ENCODE measurements at regions not wholly inside any gene's neighbourhood (a gene's known extent, or its start where the extent isn't known, plus 50 kb on each side); places are given as distances from the start of the nearest gene placed in this dataset.

DNA sequence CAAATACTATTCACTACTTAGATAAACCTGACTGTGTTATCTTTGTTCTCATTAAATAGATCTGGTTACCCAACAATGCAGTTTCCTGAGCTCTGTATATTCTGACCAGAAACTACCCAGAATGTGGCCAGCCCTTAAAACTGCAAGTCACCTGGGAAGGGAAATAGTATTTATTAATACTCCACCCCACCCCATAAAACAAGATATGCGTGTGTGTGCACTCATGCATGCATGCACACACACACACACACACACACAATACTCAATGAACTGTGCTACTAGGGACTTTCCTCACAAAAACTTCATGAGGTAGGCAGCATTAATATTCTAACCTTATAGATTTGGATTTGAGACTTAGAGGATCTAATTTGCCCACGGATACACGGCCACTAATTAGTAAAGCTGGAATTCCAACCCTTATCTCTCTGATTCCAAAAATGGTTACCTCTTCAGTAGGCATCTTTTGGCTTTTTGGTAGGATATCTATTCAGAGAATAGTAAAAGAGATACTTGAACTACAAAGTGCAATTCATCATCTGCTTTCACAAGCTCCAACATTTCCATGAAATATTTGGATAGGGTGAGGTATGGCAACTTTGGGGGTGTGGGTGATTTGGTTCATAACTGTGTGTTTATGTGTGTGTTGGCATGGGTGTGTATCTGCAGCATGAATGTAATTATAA, 197.0 kb upstream of the CFAP20DC start:
- TF ChIP-seq, protein P1, sequence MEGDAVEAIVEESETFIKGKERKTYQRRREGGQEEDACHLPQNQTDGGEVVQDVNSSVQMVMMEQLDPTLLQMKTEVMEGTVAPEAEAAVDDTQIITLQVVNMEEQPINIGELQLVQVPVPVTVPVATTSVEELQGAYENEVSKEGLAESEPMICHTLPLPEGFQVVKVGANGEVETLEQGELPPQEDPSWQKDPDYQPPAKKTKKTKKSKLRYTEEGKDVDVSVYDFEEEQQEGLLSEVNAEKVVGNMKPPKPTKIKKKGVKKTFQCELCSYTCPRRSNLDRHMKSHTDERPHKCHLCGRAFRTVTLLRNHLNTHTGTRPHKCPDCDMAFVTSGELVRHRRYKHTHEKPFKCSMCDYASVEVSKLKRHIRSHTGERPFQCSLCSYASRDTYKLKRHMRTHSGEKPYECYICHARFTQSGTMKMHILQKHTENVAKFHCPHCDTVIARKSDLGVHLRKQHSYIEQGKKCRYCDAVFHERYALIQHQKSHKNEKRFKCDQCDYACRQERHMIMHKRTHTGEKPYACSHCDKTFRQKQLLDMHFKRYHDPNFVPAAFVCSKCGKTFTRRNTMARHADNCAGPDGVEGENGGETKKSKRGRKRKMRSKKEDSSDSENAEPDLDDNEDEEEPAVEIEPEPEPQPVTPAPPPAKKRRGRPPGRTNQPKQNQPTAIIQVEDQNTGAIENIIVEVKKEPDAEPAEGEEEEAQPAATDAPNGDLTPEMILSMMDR (IDR thresholded peaks at IDR 0.05), result no peak
- DNase-seq (ENCODE audit: low spot score), result no peak
- H3K4me3 ChIP-seq, result no peak overlapping the region
- H3K27ac ChIP-seq, result no peak overlapping the region

DNA sequence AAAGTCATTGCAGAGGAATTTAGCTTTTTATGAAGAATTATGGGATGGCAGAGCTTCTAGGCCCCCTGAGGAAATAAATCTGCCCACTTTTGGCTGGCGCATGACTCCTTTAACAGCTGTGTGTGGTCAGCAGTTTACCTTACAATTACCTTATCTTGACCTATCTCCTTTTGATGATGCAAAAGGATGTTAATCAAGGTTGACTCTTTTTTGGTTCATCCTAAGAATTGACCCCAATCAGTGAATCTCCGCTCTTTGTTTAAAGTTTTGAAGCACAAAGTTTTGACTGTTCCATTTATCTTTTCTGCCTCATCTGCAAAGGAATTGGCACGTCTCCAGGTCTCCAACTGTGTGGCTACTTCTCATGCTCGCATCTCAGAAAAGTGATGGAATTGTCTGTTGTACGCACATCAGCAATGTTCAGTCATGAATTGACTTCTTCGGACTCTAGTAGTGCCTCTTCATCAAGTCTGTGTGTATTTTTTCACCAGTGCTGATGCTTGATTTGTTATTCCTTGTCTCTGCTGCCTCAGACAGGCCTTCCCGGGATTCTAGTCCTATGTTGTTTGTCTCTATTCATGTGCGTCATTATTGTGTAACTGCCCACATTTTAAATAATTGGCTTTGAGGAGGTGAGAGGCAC, 196.2 kb upstream of the CFAP20DC start:
- TF ChIP-seq, protein P1 (IDR thresholded peaks at IDR 0.05), result no peak
- Histone ChIP-seq H3K27ac (no peak overlapping the region), H3K4me3 (no peak overlapping the region)
- DNase-seq (ENCODE audit: low spot score), result no peak

DNA sequence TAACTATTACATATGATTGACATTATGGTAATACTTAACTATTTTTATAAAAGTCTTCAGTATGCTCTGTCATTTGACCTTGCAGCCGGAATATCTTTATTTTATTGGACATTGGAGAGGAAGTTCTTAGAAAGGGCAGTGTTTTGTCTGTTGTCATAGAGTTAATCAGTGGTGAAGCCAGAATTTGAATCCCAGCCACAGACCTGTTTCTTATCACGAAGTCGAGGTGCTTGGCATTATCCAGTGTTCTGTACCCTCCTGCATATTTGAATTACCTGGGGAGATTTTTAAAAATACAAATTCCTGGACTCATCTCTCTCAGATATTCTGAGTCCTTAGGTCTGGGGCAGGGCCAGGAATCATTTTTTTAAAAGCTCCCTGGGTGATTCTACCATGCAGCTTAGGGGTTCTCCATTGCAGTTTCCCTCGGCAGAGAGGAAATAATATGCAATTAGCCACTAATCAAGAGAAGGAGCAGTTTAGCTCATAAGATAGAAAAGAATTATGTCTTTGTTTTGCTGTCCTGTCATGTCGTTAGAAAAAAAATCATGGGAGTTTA, 195.6 kb upstream of the CFAP20DC start:
- H3K27ac ChIP-seq, result no peak overlapping the region
- TF ChIP-seq, protein P1 (IDR thresholded peaks at IDR 0.05), result no peak
- DNase-seq (ENCODE audit: low spot score), result no peak
- no peak overlapping the region for H3K4me3 ChIP-seq

DNA sequence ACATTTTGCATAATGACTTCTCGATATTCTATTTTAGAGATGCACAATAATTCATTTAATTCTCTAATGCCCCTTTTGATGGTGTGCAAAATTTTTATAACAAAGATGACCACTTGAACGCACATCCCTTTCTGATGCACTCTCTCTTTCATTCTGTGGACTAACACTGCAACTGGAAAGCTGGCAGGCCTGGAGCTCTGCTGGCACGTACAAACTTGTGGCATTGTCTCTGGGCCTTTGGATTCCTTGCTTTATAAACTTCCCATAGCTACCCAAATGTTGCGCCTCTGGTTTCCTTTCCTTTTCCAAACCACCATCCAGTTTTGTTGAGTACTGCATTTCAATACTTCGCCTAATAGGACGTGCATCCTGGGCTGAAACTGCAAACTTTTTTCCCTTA, 194.5 kb upstream of the CFAP20DC start:
- Histone ChIP-seq H3K27ac (no peak overlapping the region), H3K4me3 (no peak overlapping the region)
- no peak for DNase-seq (ENCODE audit: low spot score)
- TF ChIP-seq, protein P1 (IDR thresholded peaks at IDR 0.05), result no peak

DNA sequence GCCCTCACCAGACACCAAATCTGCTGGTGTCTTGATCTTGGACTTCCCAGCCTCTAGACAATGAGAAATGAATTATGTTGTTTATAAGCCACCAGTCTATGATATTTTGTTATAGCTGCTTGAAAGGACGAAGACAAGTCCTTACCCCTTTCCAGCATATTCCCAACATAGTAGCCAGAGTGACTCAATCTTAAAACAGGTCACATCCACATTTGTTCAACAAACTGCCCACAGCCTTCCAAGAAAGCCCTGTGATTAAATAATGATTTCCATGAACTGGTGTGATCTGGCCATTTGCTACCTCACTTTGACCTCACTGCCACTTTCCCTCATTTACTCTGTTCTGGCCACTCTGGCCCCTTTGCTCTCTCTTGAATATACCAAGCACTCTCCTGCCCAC, 193.7 kb upstream of the CFAP20DC start:
- TF ChIP-seq, protein P1 (IDR thresholded peaks at IDR 0.05), result no peak
- no peak for DNase-seq (ENCODE audit: low spot score)
- Histone ChIP-seq H3K4me3 (no peak overlapping the region), H3K27ac (no peak overlapping the region)

DNA sequence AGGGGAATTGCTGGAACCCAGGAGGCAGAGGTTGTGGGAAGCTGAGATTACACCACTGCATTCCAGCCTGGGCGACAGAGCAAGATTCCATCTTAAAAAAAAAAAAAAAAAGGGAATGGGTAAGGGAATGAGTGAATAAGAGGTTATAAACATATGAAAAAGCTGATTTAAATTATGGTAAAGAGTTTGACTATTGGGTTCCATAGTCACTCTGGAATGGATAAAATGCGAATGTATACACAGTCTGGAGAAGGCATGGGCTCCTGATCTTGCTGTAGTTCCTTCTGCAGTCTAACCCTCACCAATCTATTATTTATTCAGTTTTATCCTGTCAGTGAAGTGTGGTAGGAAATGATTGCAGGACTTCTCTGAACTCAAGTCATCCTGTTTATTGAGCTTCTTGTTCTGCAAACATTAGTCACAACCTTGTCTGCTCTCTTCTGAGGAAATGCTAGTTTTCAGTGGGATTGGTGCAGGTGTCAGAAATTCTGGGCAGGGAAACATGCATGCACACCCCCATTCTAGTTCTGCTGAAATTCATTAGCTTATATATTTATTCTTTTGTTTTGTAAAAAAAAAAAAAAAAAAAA, 190.9 kb upstream of the CFAP20DC start:
- H3K4me3 ChIP-seq, result no peak overlapping the region
- DNase-seq (ENCODE audit: low spot score), result no peak
- H3K27ac ChIP-seq, result no peak overlapping the region
- TF ChIP-seq, protein P1 (IDR thresholded peaks at IDR 0.05), result no peak
